22Rv1 (cell line): ENCODE measurements at regions not wholly inside any gene's neighbourhood (a gene's known extent, or its start where the extent isn't known, plus 50 kb on each side); places are given as distances from the start of the nearest gene placed in this dataset.

Experiments
- CTCF ChIP-seq: fragments of 450-650 bp; IDR thresholded peaks from 2 replicates; pipeline ENCODE4 v1.5.1; 2017; ENCODE audit warnings: mild to moderate bottlenecking
- ZFX ChIP-seq: fragments of 450-650 bp; IDR thresholded peaks from 2 replicates; pipeline ENCODE4 v1.6.1; 2017; ENCODE audit warnings: antibody characterized with exemption, borderline replicate concordance

GRCh38 chr1:118473825-118474224 is 288.8 kb upstream of the SPAG17 start:
- no peak for TF ChIP-seq CTCF
- no peak for TF ChIP-seq ZFX
